ENCODE measurements at regions not wholly inside any gene's neighbourhood (a gene's known extent, or its start where the extent isn't known, plus 50 kb on each side); places are given as distances from the start of the nearest gene placed in this dataset.
"Not testable (repeated sequence)": the region's sequence is repeated elsewhere in the genome, so short reads cannot be mapped to it uniquely, and the experiment has no call there.

DNA sequence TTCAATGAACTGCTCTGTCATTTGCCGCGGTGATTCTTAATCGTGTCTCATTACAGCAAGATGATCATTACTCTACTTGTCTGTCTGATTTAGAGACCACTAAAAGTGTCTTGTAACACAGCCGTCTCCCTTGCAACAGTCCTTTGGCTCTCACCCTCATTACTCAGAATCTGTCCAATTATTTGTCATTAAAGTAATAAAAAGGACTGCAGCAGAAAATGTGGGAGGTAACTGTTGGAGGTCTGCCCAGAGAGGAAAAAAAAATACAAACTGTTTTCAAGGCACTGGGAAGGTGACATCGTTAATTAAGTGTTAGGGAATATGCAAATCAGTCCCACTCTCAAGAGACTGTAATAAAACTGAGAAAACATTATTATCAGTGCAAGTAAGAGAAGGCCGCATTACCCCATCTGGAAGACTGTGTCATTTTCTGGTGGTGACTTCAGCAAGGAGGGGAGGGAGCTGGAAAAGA lies 281.0 kb downstream of the RASEF start:
- DNase-seq (ENCODE audit: low read depth, low spot score): no peak

DNA sequence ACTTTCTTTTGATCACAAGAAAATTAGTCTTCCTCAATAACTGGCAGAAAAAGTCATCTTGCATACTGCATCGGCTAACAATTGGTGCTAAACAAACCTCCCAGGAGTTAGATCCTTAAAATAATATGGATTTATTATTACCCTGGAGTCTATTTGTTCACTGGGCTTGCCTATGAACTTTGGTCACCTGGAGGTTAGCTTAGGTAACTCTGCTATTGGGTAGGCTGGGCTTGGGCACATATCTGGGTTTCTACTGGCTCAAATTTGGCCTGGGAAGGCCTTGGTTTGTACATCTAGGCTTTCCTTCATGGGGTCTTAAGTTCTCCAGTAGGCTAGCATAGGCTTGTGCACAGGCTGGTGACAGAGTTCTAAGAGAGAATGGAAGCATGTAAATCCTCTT lies 279.9 kb downstream of the RASEF start:
- DNase-seq (ENCODE audit: low read depth, low spot score): no peak

DNA sequence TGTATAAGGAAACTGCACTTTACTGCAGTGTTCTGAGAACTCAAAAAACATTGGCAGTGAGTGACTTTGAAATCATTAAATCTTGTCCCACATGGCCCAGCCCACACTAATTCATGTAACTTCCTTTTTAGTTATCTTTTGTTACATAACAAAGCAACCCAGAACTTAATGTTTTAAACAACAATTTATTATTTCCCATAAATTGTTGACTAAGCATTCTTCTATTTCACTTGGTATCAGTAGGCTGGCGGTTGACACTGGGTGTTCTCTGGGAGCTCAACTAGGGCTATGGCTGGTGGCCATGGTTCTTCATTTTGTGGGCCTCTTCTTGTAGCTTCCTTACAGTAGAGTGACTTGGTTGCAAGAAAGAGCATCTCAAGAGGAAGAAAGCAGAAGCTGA lies 278.4 kb downstream of the RASEF start:
- no peak for DNase-seq (ENCODE audit: low read depth, low spot score)

DNA sequence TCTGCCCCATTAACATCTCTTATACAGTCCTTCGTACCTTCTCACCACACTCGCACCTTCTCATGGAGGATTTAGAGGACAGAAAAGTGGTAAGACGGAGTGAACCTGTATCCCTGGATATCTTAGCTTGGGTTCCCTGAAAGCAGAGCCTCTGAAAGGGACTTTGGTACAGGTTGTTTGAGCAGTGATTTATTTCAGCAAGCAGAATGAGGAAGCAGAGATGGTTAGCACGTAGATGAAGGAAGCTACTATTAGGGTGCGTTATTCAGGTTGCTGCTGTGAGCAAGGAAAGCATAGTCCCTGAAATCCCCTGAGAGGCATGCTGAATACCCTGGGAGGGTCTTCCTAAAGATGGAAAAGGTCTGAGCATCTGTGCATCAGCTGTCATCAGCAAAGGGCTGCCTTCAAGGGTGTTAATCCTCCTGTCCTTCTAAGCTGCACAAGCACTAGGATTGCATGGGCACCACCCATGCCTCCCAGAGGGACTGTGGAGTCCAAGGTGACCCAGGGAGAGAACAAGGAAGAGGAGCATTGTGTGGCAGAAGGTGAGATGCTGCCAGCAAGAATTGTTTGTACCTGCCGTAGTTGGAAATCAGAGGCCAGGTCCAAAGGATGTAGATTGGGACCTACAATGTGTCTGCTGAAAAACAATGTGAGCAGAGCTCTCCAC lies 273.7 kb downstream of the RASEF start:
- DNase-seq (ENCODE audit: low read depth, low spot score): no peak

DNA sequence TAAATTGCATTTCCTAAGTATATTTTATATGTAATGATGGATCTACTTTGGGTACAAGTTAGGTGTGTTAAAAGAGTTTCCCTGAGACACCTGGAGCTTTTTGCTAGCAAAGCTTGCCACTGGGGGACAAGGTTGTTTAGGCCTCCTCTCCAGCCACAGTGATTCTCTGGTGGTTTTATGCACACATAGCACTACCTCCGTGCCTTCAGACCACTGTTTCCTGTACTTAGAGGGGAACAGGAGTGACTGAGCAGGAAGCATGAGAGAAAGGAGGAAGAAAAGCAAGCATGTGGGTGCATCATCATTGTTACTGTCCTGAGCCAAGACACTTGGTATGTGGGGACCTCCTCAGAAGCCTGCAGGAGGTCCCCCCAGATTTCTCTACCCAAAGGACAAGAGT lies 272.1 kb downstream of the RASEF start:
- DNase-seq (ENCODE audit: low read depth, low spot score): no peak

DNA sequence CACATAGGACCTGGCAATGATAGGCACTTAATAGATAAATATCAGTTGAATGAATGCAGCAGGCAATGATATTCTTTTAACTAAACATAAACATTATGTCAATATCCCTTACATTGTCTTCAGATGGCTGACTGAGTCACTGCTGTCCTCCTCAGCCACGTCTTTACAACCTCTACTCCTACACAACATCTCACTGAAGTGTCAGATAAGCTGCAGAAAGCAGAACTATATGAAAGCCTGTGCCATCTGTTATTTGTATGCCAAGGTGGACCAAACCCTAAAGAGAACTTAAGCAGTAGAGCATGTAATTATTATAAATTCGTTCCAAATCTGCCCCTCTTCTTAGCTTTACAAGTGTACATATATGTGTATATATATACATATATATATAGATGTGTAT lies 271.2 kb downstream of the RASEF start:
- DNase-seq (ENCODE audit: low read depth, low spot score): no peak

DNA sequence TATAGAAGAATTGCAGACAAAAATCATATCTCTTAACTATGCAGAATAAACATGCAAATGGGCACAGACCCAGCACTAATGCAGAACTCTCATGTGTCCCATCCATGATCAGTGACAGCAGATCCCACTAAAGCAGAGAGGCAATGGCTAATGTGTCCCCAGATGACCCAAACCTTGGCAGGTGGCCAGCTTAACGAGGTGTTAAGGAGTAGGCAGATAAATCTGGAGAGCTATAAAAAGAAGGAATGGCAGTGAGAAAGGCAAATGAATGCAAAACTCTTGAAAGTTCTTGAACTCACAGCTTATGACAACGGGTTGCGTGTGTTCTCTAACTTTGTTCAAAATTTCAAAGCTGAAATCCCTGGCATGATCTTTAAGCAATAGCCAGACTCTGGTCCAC lies 265.4 kb downstream of the RASEF start:
- DNase-seq (ENCODE audit: low read depth, low spot score): no peak

DNA sequence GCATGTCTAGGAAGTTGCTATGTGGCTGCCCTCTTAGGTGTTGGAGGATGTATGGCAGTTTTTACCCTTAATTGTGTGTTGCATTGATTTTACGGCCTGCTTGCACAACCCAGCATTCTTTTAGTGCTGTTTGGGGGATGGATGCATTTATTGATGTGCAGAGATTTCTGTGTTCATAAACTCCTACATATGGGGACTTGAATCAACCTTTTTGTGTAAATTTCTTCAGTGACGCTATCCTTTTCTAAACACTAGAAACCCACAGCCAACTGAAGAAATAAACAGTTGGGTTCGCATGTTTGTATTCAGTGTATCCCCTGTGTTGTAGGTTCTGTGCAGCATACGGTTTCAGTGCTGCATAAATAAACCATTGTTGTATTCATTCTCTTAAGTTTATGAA lies 263.7 kb downstream of the RASEF start:
- no peak for DNase-seq (ENCODE audit: low read depth, low spot score)

DNA sequence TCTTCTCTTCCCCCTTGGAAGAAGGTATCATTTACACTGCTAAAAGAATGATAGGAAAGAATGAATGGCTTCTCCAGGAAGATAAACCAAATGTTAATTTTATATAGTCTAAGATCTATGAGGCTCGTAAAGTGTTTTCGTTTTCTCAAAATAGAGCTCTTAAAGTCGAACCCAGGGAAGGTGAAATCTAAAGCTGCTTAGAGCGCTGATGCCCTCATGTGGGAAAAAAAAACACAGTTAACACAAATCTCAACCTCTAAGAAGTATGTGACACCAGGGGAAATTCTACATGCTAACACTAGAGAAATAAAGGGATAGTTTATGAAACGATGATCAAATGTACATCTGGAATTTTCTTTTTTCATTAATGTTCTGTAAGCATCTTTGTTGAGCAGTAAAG lies 257.9 kb downstream of the RASEF start:
- DNase-seq (ENCODE audit: low read depth, low spot score): no peak

DNA sequence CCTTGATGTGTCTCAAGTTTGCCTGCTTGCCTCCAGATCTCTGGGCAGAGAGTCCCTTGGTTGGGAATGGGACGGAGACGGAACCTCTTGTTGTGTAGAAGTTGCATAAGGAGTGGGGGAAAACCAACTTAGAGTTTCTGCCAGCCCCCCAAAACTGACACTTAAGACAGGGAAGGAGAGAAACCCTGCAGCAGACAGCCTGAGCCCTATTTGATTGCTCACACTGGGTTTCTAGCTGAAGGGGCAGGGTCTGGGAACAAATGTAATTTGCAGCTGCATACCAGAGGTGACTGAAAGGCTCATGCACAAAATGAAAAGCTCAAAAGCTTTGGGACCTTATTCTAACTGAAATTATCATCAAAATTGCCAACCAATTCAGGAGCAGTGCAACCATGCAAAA lies 254.5 kb downstream of the RASEF start:
- no peak for DNase-seq (ENCODE audit: low read depth, low spot score)

DNA sequence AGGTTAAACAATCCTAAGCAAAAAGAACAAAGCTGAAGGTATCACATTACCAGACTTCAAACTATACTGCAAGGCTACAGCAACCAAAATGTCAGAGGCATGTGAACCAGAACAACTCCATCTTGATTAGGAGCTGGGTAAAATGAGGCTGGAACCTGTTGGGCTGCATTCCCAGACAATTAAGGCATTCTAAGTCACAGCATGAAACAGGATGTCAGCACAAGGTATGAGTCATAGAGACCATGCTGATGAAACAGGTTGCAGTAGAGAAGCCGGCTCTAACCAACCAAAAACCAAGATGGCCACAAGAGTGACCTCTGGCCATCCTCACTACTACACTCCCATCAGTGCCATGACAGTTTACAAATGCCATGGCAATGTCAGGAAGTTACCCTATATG lies 252.0 kb downstream of the RASEF start:
- DNase-seq (ENCODE audit: low read depth, low spot score): no peak

DNA sequence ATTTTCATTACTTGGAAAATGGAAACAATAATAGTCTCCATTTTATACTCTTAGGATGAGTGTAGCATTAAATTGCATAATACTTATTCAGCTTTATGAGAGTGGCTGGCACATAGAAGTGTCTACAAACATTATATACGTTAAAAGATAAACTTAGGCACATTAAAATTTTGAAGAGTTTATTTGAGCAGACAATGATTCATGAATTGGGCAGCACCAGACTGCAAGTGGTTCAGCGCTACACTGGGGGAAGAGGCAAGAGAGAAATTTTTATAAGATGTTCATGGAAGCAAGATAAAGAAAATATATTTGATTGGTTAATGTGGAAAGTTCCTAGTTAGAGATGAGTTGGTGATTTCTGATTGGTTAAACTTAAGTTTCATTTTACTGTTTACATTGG lies 243.7 kb downstream of the RASEF start:
- no peak for DNase-seq (ENCODE audit: low read depth, low spot score)

DNA sequence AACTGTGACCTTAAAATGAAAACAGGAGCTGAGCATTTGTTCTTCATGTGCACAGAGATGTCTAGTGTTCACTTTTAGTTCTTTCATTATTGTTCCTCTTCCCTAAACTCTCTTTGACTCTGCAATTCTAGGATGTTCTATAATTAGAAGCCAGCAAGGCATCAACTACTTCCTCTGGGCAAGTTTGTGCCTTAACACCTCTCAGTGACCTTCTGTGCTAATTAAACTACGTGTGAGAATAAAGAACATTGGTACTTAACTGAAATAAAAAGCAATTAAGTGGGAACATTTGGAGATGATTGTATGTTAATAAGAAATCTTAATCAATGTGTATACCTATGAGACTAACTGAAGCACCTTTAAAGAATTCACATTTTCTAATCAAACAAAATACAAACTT lies 242.8 kb downstream of the RASEF start:
- DNase-seq (ENCODE audit: low read depth, low spot score): no peak

DNA sequence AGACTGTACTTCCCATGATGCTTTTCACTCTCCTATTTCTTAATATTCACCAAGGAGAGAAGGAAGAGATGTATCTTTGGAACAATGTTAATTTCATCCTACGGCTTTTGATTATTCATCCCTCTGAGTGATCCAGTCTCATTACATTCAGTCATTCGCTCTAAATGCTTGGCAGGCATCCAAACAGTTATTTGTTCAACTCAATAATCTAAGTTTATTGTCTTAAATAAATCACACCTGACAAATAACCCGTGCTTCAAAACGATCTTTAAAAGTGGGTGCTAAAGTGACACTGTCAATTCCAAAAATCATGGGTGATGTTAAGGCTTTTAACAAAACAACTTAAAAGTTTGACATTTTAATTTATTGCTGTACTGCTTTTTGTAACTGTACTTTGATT lies 233.1 kb downstream of the RASEF start:
- DNase-seq (ENCODE audit: low read depth, low spot score): no peak

DNA sequence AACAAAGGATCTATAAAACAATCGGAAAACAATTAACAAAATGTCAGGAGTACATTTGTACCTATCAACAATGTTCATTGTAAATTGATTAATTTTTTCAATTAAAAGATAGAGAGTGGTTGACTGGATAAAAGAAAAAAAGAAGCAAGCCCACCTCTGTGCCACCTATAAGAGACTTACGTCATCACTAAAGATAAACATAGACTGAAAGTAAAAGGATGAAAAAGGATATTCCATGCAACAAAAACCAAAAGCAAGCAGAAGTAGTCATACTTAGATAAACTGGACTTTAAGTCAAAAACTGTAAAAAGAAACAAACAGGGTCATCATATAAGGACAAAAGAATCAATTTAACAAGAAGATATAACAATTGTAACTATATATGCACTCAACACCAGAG lies 197.4 kb downstream of the RASEF start:
- DNase-seq (ENCODE audit: low read depth, low spot score): no peak

DNA sequence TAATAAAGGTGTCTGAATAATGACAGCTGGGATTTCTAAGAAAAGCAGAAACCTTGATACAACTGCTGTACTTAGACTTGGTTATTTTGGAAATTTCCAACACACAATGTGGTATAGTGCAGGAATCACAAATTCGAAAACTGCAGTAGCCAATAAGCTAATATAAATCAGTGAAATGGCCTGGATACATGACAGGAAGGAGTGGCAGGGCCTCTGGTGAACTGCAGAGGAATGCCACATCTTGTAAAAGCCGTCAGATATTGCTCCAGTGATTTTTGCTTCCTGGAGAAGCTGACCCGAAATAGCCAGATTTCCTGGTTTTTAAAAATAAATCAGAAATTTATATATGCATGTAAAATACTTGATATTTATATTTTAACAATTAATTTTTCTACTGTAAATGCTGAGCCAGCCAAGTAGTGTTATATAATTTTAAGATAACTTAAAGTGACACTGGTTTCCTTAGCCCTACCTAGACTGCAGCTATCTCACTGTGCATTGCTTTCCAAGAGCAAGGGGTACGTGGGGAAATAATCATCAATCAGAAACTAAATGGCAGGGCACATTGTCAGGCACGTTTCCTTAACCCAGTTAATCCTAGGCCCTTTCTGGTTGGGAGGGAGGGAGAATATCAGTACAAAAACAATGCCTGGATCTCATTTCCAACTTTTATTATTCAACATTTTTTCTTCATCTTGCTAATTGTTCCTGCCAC lies 182.4 kb downstream of the RASEF start:
- DNase-seq (ENCODE audit: low read depth, low spot score): no peak

DNA sequence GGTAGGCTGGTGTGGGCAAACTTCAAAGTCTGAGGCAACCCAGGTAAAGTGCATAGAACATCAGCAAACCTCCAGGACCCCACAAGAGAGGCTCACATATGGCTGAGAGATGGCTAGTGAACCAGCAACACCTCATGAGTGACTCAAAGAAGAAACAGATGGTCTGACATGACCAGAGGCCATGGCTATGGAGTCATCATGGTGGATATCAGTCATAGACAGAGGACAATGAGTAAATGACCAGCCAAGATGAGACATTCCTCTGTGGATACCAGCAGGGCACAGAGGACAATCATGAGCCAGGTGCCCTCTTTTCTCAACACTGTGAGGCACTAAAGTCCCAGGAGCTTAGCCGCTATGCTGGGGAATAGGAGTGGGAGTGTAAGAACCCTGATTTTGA lies 180.8 kb downstream of the RASEF start:
- no peak for DNase-seq (ENCODE audit: low read depth, low spot score)

DNA sequence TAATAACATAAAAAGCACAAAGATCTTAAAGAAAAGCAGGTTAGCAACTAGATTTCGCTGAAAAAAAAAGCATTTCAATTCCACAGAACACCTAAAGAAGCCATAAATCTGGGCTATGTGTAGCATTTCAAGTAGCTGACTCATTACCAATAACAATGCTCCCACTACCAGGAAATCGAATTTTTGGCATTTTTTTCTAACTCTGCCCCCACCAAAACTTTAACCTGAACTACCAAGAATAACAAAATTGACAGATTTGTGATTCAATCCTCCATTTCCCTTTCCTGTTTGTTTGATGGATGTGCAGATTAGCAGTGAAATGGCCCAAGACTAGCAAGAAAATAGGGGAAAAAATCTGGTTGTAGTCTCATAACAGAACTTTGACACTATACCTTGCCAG lies 180.2 kb downstream of the RASEF start:
- DNase-seq (ENCODE audit: low read depth, low spot score): no peak

DNA sequence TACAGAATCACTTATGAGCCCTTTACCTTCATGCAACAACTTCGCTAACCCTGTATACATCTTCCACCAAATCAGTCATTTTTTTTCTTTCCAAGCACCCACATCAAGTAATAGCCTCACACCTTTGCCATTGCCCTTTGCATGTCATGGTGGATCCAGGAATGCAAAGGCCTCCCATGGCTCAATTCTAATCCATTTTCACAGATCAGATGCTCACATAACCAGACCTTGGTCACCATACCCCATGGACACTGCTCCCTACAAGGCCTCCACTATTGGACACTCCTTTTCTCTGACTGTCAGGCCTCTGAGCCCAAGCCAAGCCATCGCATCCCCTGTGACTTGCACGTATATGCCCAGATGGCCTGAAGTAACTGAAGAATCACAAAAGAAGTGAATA lies 179.5 kb downstream of the RASEF start:
- no peak for DNase-seq (ENCODE audit: low read depth, low spot score)

DNA sequence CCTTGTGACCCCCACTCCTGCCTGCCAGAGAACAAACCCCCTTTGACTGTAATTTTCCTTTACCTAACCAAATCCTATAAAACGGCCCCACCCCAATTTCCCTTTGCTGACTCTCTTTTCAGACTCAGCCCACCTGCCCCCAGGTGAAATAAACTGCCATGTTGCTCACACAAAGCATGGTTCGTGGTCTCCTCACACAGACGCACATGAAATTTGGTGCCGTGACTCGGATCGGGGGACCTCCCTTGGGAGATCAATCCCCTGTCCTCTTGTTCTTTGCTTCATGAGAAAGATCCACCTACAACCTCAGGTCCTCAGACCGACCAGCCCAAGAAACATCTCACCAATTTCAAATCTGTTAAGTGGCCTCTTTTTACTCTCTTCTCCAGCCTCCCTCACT lies 179.0 kb downstream of the RASEF start:
- not testable (repeated sequence) for DNase-seq (ENCODE audit: low read depth, low spot score)

DNA sequence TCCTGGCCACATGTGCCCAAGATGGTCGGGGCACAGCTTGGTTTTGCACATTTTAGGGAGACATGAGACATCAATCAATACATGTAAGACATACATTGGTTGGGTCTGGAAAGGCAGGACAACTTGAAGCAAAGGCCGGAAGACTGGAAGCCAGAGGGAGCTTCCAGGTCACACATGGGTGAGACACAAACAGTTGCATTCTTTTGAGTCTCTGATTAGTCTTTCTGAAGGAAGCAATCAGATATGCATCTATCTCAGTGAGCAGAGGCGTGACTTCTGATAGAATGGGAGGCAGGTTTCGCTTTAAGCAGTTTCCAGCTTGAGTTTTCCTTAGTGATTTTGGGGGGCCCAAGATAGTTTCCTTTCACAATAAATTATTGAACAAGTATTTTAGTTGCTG lies 172.5 kb downstream of the RASEF start:
- no peak for DNase-seq (ENCODE audit: low read depth, low spot score)

DNA sequence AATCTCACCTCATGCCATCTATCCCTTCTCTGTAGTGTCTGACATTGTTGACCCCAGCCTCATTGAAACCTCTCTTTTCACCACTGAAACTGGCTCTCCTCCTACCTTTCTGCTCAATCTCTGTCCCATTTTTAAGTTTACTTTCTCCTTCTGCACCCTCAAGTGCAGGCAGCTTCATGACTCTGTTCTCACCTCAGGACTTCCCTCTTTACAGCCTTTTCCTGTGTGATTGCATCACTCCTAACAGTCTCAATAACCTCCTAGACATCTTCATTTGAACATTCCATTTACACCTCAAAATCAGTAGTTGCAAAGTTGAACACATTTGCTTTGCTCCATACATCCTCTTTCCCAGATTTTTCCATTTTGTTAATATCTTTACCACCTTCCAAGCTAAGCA lies 172.1 kb downstream of the RASEF start:
- DNase-seq (ENCODE audit: low read depth, low spot score): no peak

DNA sequence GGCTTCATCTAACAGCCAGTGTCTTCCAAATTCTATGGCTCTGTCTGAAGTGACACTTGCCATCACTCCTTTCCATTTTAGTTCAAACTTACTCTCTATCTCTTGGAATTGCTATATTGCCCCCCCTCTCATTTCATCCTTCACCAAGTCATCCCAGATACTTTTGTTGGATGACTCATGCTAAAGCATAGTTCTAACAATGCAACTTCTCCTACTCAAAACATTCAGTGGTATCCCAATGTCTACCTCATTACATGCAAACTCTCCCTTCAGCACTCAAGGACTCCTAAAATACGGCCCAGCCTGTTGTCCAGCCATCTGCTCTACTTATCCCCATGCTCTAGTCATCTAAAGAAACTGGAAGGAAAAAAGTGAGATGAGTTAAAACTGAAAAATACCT lies 171.6 kb downstream of the RASEF start:
- no peak for DNase-seq (ENCODE audit: low read depth, low spot score)

DNA sequence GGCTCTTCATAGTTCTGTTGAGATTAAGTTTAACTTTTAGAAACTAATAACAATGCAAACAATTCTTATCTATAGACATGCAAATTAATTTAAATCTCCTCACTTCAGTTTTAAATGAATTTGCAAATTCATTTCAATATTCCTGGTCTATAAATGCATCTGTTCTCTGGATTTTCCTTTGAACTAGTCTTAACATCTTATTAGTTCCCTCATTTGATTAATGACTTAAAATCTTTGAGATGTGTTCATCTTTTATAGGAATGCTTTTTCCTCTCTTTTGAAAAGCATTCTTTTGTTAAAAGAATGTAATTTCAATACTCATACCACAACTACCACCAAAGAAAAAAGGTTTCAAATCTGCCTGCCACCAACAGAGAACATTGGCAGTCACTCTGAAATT lies 169.4 kb downstream of the RASEF start:
- no peak for DNase-seq (ENCODE audit: low read depth, low spot score)

All from brain pericyte (primary cell).